Activated CD4-positive, CD25-positive, alpha-beta regulatory T cell treated with anti-CD3 and anti-CD28 coated beads, Interleukin-2, amount 50 U/mL, for 24 hours (primary cell): ENCODE measurements at regions not wholly inside any gene's neighbourhood (a gene's known extent, or its start where the extent isn't known, plus 50 kb on each side); places are given as distances from the start of the nearest gene placed in this dataset.

ENCODE experiments used
- ATAC-seq, 2 donors: fragments of 150-1000 bp; cut with Tn5 transposase; one replicate each; pipeline ENCODE4 v1.10.0; 2021; ENCODE audit warnings: mild to moderate bottlenecking in 1 of 2, moderate library complexity in 1 of 2

GRCh38 chr1:172809750-172810149 is 150.8 kb downstream of the FASLG start:
- ATAC-seq: no peak

DNA sequence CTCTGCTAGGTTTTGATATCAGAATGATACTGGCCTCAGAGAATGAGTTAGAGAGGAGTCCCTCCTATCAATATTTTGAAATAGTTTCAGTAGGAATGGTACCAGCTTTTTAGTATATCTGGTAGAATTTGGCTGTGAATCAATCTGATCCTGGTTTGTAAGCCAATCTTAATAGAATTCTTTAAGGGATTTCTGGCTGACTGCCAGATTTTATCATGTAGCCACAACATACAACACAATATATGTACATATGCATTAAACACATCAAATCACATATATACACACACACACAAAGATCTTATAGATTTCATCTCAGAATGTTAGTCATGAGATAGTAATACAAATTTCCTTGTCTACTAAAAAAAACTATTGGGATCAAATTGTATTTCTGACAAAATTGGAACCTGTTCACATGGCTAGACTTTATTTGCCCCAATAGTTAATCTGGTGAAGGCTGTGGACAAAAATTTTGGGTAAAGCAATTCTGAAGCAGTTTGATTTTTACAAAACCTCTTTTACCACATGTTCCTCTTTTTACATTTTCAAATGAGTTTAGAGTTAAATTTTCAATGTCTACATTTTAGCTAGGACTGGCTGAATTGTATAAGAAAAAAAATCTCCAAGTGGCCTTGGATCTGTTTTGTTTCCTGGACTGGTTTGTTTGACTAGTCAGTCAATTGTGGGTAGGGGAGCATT is 151.7 kb downstream of the FASLG start:
- ATAC-seq: no peak

- ATAC-seq: no peak
Observed at GRCh38 chr1:172811694-172812093, 152.8 kb downstream of the FASLG start.

DNA sequence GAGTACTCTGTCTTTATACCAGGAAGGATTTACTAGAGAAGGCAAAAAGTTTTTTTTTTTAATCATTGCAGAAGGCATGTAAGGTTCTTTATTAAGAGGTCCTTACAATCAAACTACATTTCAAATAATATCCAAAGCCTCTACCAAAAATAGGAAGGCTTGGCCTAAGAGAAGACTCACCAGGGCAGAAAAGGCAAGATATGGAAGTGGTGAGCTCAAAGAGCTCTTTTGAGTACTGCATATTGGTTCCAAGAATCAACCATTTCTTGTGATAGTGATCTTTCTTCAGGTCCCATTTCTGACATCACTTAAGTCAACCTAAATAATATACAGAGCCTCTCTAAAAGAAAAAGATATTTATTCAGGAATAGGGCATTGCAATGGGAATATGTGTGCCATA is 153.2 kb downstream of the FASLG start:
- no peak for ATAC-seq

DNA sequence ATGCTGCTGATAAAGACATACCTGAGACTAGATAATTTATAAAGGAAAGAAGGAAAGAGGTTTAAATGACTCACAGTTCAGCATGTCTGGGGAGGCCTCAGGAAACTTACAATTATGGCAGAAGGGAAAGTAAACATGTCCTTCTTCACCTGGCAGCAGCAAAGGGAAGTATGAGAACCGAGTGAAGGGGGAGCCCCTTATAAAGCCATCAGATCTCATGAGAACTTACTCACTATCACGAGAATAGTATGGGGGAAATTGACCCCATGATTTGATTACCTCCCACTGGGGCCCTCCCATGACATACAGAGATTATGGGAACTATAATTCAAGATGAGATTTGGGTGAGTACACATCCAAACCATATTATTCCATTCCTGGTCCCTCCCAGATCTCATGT is 154.4 kb downstream of the FASLG start:
- no peak for ATAC-seq

GRCh38 chr1:172814428-172814827 is 155.5 kb downstream of the FASLG start:
- ATAC-seq: no peak

DNA sequence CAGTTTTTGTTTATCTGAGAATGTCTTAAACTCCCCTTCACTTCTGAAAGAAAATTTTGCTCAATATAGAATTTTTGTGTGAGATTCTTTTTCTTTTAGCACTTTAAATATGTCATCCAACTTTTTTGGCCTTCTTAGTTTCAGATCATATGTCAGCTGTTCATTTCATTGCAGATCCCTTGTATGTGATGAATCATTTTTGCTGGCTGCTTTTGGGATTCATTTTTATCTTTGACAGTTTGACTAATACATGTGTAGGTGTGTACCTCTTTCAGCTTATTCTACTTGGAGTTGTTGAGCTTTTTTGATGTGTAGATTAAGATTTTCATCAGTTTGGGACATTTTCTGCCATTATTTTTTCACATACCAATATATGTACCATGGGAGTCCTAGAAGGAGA is 156.8 kb downstream of the FASLG start:
- no peak for ATAC-seq

- ATAC-seq: peak; percentile 90
Observed at GRCh38 chr1:172818841-172819527, 160.1 kb downstream of the FASLG start.

GRCh38 chr1:172820475-172821158 is 161.7 kb downstream of the FASLG start:
- no peak for ATAC-seq

GRCh38 chr1:172821609-172822274 is 162.8 kb downstream of the FASLG start:
- no peak for ATAC-seq

DNA sequence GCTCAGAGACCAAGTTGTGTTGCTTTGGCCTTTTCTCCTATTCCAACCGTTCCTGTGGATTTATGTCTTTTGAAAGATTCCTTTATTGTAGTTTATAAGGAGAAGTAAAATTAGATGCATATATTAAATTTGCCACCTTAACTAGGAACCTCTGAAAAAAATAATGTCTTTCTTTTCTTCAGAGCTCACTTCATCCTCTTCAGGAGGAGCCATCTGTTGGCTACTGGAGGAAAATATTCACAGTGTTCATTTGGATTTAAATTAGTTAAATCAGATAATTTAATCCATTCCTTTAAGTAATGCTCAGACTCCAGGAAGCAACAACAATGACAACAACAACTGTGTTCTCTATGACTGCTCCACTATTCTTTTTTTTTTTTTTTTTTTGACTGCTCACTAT is 164.0 kb downstream of the FASLG start:
- no peak for ATAC-seq

GRCh38 chr1:172823534-172823933 is 164.6 kb downstream of the FASLG start:
- no peak for ATAC-seq

DNA sequence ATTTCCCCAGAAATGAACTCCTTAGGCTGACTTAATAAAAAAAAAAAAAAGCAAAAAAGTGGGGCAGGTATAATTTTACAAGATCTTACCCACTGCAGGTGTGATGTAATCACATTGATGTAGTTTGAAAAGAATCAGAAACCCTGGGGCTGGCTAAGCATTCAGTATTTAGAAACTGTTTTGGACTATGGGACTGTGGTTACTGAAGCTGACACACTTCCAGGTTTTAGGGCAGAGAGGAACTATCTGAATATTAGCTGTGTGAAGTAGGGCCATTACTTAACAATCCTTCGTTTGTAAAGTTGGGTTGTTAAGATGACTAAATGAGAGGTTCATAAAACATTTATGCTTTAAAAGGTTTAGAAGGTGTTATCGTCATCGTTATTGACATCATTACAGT is 165.3 kb downstream of the FASLG start:
- ATAC-seq: no peak

GRCh38 chr1:172826096-172826741 is 167.3 kb downstream of the FASLG start:
- ATAC-seq: peak in 1 of 2 donors; percentile 45

- ATAC-seq: no peak
Observed at GRCh38 chr1:172827301-172827700, 168.4 kb downstream of the FASLG start.

DNA sequence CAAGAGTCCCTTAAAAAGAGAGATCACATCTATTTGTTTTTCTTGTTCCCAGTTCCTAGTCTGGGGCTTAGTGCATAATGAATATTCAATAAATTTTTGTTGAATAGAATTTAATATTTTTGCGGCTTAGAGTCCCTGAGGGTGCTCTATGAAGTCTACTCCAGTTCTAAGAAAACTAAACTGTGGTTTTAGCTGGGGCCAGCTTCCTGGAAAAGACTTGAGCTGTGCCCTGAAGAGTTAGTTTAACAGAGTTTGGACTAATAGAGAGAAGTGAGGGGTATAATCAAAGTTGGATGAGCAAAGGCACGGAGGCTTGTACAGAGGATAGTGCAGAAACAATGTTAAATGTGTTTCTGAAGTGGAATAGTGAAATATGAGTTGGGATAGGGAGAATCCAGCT is 168.9 kb downstream of the FASLG start:
- ATAC-seq: no peak

- ATAC-seq: no peak
Observed at GRCh38 chr1:172832006-172832725, 173.3 kb downstream of the FASLG start.

GRCh38 chr1:172833954-172834353 is 175.1 kb downstream of the FASLG start:
- no peak for ATAC-seq

DNA sequence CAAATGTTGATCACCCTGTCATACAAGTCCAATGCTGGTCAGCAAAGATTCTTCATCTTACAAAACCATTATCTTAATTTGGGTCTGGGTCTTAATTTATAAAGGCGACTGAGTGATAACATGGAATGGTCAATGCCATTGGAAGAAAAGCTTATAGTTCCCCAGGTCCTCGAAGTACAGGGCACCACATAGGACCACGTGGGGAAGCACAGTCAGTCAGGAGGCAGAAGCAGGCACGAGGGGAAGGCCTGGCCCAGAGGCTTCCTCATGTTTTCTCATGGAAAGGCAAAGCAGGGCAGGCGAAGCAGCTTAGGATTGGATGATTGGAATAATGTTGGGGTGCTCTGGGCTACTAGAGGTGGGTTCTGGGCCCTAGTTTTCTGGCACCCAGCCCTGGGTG is 175.7 kb downstream of the FASLG start:
- no peak for ATAC-seq

DNA sequence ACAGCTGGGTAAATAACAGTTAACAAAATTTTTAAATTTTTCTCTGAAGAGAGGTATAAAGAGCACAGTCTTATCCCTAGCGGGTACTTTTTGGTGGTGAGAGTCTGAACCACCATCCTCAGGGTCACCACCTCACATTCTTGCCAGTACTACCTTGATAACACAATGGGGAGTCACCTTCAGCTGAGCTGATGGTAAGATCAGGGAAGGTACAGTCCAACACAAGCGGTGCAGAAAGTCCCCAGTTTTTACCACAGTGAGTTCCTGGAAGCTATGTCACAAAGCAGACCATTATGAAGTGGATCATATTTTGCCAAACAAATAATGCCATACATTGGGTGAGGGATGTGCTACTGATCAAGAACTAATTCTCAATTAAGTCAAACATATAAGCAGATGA is 176.9 kb downstream of the FASLG start:
- no peak for ATAC-seq

- ATAC-seq: peak; percentile 98 to 99
Observed at GRCh38 chr1:172837816-172838679, 179.1 kb downstream of the FASLG start.
